H1 (cell line): ENCODE measurements at regions not wholly inside any gene's neighbourhood (a gene's known extent, or its start where the extent isn't known, plus 50 kb on each side); places are given as distances from the start of the nearest gene placed in this dataset.

Source experiments
- CTCF ChIA-PET: fragments of 300-600 bp; sonication (Branson Sonifier 250); formaldehyde crosslinking; loops from one replicate; lab custom pipeline; 2021; ENCODE audit not compliant: partially characterized antibody; lab: Charles Lee
- POLR2A ChIA-PET: fragments of 300-600 bp; sonication (Branson Sonifier 250); formaldehyde crosslinking; loops from one replicate; lab custom pipeline; 2021; ENCODE audit warnings: inconsistent platforms; ENCODE audit not compliant: partially characterized antibody; lab: Charles Lee
- DNase-seq, 2 experiments: peaks; one replicate each; pipeline versions ENCODE4 v3.0.0 to v3.0.0-alpha.2; 2010 to 2022; ENCODE audit warnings: low spot score in 2 of 2, low read depth in 1 of 2, mixed read lengths in 1 of 2
- FAIRE-seq: peaks from 2 replicates; lab custom pipeline; 2011; peaks lifted over from hg19 to GRCh38; lab: Jason Lieb, UNC
- H2AFZ ChIP-seq: 2 replicates; pipeline ENCODE4 v1.8.1; 2012; ENCODE audit warnings: low read length, inconsistent platforms
- H2AK5ac ChIP-seq: 2 replicates; pipeline ENCODE4 v1.6.1; 2013; ENCODE audit warnings: low read depth, low read length
- H2BK120ac ChIP-seq: replicated peaks from 2 replicates; pipeline ENCODE3; 2013; ENCODE audit warnings: low read depth, low read length, inconsistent platforms
- H2BK12ac ChIP-seq: 2 replicates; pipeline ENCODE4 v1.6.1; 2013; ENCODE audit warnings: low read depth, low read length
- H2BK15ac ChIP-seq: 2 replicates; pipeline ENCODE4 v1.6.1; 2013; ENCODE audit warnings: low read length
- H2BK20ac ChIP-seq: 2 replicates; pipeline ENCODE4 v1.6.1; 2013; ENCODE audit warnings: low read length
- H2BK5ac ChIP-seq: 2 replicates; pipeline ENCODE4 v1.6.1; 2013; ENCODE audit warnings: low read depth, low read length
- H3K14ac ChIP-seq: 2 replicates; pipeline ENCODE4 v1.6.1; 2013; ENCODE audit warnings: inconsistent platforms; ENCODE audit not compliant: insufficient read length
- H3K18ac ChIP-seq: 2 replicates; pipeline ENCODE4 v1.6.1; 2013; ENCODE audit warnings: low read length; ENCODE audit errors: extremely low read depth
- H3K23ac ChIP-seq: 2 replicates; pipeline ENCODE4 v1.6.1; 2013; ENCODE audit warnings: inconsistent platforms; ENCODE audit not compliant: insufficient read length
- H3K23me2 ChIP-seq: 2 replicates; pipeline ENCODE4 v1.6.1; 2013; ENCODE audit warnings: low read depth, low read length
- H3K27ac ChIP-seq: 2 replicates; pipeline ENCODE4 v1.6.1; 2011; ENCODE audit warnings: low read depth, low read length, inconsistent platforms
- H3K27me3 ChIP-seq, 4 experiments: replicated peaks in 1 of 4; 1 replicate in 1 of 4; 2 replicates in 3 of 4; pipeline versions ENCODE4 v1.6.1 to v1.8.1; 2011 to 2013; ENCODE audit warnings: low read length in 3 of 4, mild to moderate bottlenecking in 3 of 4, inconsistent platforms in 2 of 4, mixed read lengths in 2 of 4, moderate library complexity in 1 of 4; ENCODE audit not compliant: control insufficient read depth in 3 of 4, insufficient read depth in 3 of 4; ENCODE audit errors: extremely low read depth in 1 of 4
- H3K36me3 ChIP-seq, 4 experiments: 2 replicates each; pipeline versions ENCODE4 v1.6.1 to v1.8.1; 2011 to 2013; ENCODE audit warnings: mild to moderate bottlenecking in 4 of 4, low read length in 3 of 4, moderate library complexity in 2 of 4, control low read depth in 1 of 4, inconsistent platforms in 1 of 4; ENCODE audit not compliant: insufficient read depth in 4 of 4, control insufficient read depth in 2 of 4
- H3K4ac ChIP-seq: replicated peaks from 2 replicates; pipeline ENCODE3; 2013; ENCODE audit warnings: low read length, low read depth, mixed read lengths, inconsistent platforms; ENCODE audit not compliant: insufficient read length
- H3K4me1 ChIP-seq, 4 experiments: replicated peaks in 1 of 4; 1 replicate in 1 of 4; 2 replicates in 3 of 4; pipeline versions ENCODE4 v1.6.1 to v1.8.1; 2011 to 2013; ENCODE audit warnings: low read length in 3 of 4, inconsistent platforms in 2 of 4, mixed read lengths in 1 of 4; ENCODE audit not compliant: insufficient read depth in 4 of 4, control insufficient read depth in 3 of 4
- H3K4me2 ChIP-seq, 2 experiments: 2 replicates each; pipeline versions ENCODE4 v1.6.1 to v1.8.1; 2011 to 2013; ENCODE audit warnings: low read depth in 2 of 2, low read length in 2 of 2, control low read depth in 1 of 2, inconsistent platforms in 1 of 2, mild to moderate bottlenecking in 1 of 2; ENCODE audit not compliant: insufficient read depth in 1 of 2
- H3K4me3 ChIP-seq, 4 experiments: fragments of 200-600, 300-600 bp in 1 of 4; sonication (generic), shearing (Covaris generic), sonication (Bioruptor Twin) in 1 of 4; 2 replicates each; pipeline versions ENCODE4 v1.5.1 to v1.8.1; 2011 to 2016; ENCODE audit warnings: low read length in 4 of 4, low read depth in 3 of 4, control low read depth in 2 of 4, inconsistent platforms in 2 of 4, mild to moderate bottlenecking in 2 of 4, mixed read lengths in 1 of 4, moderate library complexity in 1 of 4; ENCODE audit not compliant: insufficient read depth in 2 of 4; ENCODE audit errors: extremely low read depth in 1 of 4
- H3K56ac ChIP-seq: replicated peaks from 2 replicates; pipeline ENCODE3; 2013; ENCODE audit warnings: low read depth, mild to moderate bottlenecking, mixed read lengths, low read length, inconsistent platforms; ENCODE audit not compliant: insufficient read length
- H3K79me1 ChIP-seq: 2 replicates; pipeline ENCODE4 v1.6.1; 2013; ENCODE audit warnings: low read depth, low read length, control low read depth
- H3K79me2 ChIP-seq, 2 experiments: 2 replicates each; pipeline versions ENCODE4 v1.6.1 to v1.8.1; 2012 to 2013; ENCODE audit warnings: low read length in 2 of 2, mild to moderate bottlenecking in 2 of 2, inconsistent platforms in 1 of 2; ENCODE audit not compliant: insufficient read depth in 2 of 2, control insufficient read depth in 1 of 2
- H3K9ac ChIP-seq, 4 experiments: replicated peaks in 1 of 4; 1 replicate in 1 of 4; 2 replicates in 3 of 4; pipeline versions ENCODE4 v1.6.1 to v1.8.1; 2011 to 2013; ENCODE audit warnings: low read depth in 3 of 4, low read length in 3 of 4, control low read depth in 2 of 4, mild to moderate bottlenecking in 2 of 4, moderate library complexity in 2 of 4, inconsistent platforms in 1 of 4; ENCODE audit errors: extremely low read depth in 1 of 4
- H3K9me3 ChIP-seq, 2 experiments: 2 replicates each; pipeline versions ENCODE4 v1.6.1 to v1.8.1; 2012 to 2013; ENCODE audit warnings: mild to moderate bottlenecking in 2 of 2, moderate library complexity in 2 of 2, control low read depth in 1 of 2, inconsistent platforms in 1 of 2, low read depth in 1 of 2, low read length in 1 of 2, mixed read lengths in 1 of 2; ENCODE audit not compliant: insufficient read depth in 2 of 2
- H4K20me1 ChIP-seq, 2 experiments: replicated peaks in 1 of 2; 2 replicates each; pipeline versions ENCODE3 to v1.8.1; 2011 to 2013; ENCODE audit warnings: inconsistent platforms in 2 of 2, low read length in 2 of 2, mild to moderate bottlenecking in 1 of 2; ENCODE audit not compliant: insufficient read depth in 2 of 2, control insufficient read depth in 1 of 2
- H4K5ac ChIP-seq: 2 replicates; pipeline ENCODE4 v1.6.1; 2013; ENCODE audit warnings: low read length, low read depth, mixed read lengths, inconsistent platforms; ENCODE audit not compliant: insufficient read length
- H4K8ac ChIP-seq: 2 replicates; pipeline ENCODE4 v1.8.0; 2013; ENCODE audit warnings: mild to moderate bottlenecking, moderate library complexity, low read length, inconsistent platforms; ENCODE audit not compliant: insufficient read depth; ENCODE audit errors: extremely low read depth
- H4K91ac ChIP-seq: replicated peaks from 2 replicates; pipeline ENCODE3; 2013; ENCODE audit warnings: low read length, mixed read lengths, inconsistent platforms; ENCODE audit not compliant: insufficient read length
- CHD1 ChIP-seq: IDR thresholded peaks from 2 replicates; pipeline ENCODE4 v1.6.1; 2012; ENCODE audit warnings: low read depth, low read length, improper control_type of control experiment
- EZH2 ChIP-seq: fragments of 200-600 bp; sonication (generic); IDR thresholded peaks from 2 replicates; pipeline ENCODE4 v1.7.1; 2012; ENCODE audit warnings: low read depth, mild to moderate bottlenecking, moderate library complexity, low read length, inconsistent platforms; ENCODE audit not compliant: severe bottlenecking
- HDAC2 ChIP-seq, 2 experiments: fragments of 300-600 bp in 1 of 2; sonication (generic) in 1 of 2; IDR thresholded peaks; 2 replicates each; pipeline ENCODE4 v1.6.1; 2011 to 2012; ENCODE audit warnings: low read depth in 2 of 2, low read length in 2 of 2, mild to moderate bottlenecking in 2 of 2, moderate library complexity in 2 of 2, borderline replicate concordance in 1 of 2, inconsistent platforms in 1 of 2
- KDM1A ChIP-seq: fragments of 200-600, 300-600 bp; sonication (generic); IDR thresholded peaks from 2 replicates; pipeline ENCODE4 v1.7.1; 2016; ENCODE audit warnings: mild to moderate bottlenecking, low read length, borderline replicate concordance
- RAD21 ChIP-seq, 2 experiments: IDR thresholded peaks in 1 of 2; conservative IDR thresholded peaks in 1 of 2; 2 replicates each; pipeline ENCODE4 v1.6.1; 2011; ENCODE audit warnings: low read depth in 2 of 2, low read length in 2 of 2, improper control_type of control experiment in 1 of 2, inconsistent platforms in 1 of 2, mild to moderate bottlenecking in 1 of 2, moderate library complexity in 1 of 2
- WGBS, 2 experiments: shearing (Covaris generic) in 1 of 2; methylation state at CpG; one replicate each; pipeline versions ENCODE4 v1.1.6 to v1.1.7; 2013 to 2015; ENCODE audit warnings: low lambda C conversion rate in 2 of 2, mixed read lengths in 2 of 2, inconsistent platforms in 1 of 2, low coverage in 1 of 2, missing lambda C conversion rate in 1 of 2; ENCODE audit not compliant: insufficient replicate concordance in 2 of 2, insufficient coverage in 1 of 2, insufficient read length in 1 of 2; ENCODE audit errors: extremely low coverage in 1 of 2, missing lambda C conversion rate in 1 of 2; 5-methylcytosine and 5-hydroxymethylcytosine counted together
- TF ChIP-seq, protein P1 (sequence below): IDR thresholded peaks from 2 replicates; pipeline ENCODE4 v1.6.1; 2011; ENCODE audit warnings: low read length, improper control_type of control experiment

DNA sequence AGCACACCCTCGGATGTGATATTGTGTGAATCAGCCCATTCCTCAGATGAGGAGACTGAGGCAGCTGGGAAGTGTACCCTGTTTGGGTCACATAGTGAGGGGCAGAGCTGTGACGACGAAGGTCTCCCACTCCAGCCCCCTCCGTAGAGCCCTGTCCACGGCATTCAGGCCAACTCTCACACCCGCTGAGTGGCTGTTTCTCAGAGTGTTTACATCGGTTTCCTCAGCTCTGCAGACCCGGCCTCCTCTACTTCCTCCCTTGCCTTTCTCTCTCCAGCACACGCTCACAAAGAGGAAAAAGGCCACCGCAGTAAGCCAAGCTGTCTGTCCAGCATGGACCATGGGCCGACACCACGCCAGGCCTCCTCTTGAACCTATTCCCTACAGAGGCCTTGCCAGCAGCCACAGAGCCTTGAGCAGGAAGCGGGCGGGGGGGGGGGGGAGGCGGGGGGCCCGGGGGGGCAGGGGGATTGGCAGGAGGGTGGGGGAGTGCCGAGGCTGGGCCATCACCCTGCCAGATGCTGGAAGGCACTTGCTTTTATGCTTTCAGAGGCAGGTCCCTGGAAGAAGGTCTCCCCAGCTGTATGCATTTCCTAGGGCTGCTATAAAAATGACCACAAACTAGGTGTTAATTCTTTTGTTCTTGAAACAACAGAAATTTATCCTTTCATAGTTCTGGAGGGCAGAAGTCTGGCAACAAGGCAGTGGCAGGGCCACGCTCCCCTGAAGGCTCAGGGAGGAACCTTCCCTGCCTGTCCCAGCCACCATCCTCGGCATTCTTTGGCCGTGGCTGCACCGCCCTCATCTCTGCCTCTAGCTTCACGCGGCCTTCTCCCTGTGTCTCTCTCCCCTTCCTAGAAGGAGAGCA lies 178.4 kb downstream of the PSMG1 start:
- peak overlapping the region; percentile 2 for H2BK120ac ChIP-seq
- H3K23ac ChIP-seq, result no peak overlapping the region
- H3K79me2 ChIP-seq, result no peaks in the 10 kb centered on the region
- H2BK20ac ChIP-seq, result no peak overlapping the region
- no peak overlapping the region; a peak in 1 of 7 replicates for H3K9ac ChIP-seq
- 92% methylated on average over 13 of the region's 23 CpGs; no CpG with 5 or more reads in 1 of the 2 experiments for WGBS, 2 experiments
- H3K27me3 ChIP-seq, result no peaks in the 10 kb centered on the region; a peak in 1 of 7 replicates
- CTCF ChIA-PET, result interaction anchor here (0.6 to 1.4 kb wide), 4 partner anchors 11 to 20 kb away, joined by 3 to 4 read pairs (median 4); no protein-coding TSS in a partner anchor
- no peak overlapping the region for H4K5ac ChIP-seq
- H3K79me1 ChIP-seq, result no peaks in the 10 kb centered on the region
- no peak overlapping the region for H3K4me3 ChIP-seq
- H2BK12ac ChIP-seq, result no peak overlapping the region
- H3K14ac ChIP-seq, result no peak overlapping the region
- H4K91ac ChIP-seq, result no peak overlapping the region
- POLR2A ChIA-PET, result interaction anchor here (0.6 to 0.9 kb wide), 2 partner anchors 15 to 39 kb away, joined by 3 to 4 read pairs; no protein-coding TSS in a partner anchor
- peak overlapping the region; percentile 4; the same call in 1 of the 2 replicates for H2AFZ ChIP-seq
- H2BK5ac ChIP-seq, result no peak overlapping the region
- no peak overlapping the region for H3K4me2 ChIP-seq
- no peak for DNase-seq
- no peak overlapping the region for H2AK5ac ChIP-seq
- H4K8ac ChIP-seq, result no peak overlapping the region
- H3K4ac ChIP-seq, result no peak overlapping the region
- H3K36me3 ChIP-seq, result no peaks in the 10 kb centered on the region
- H4K20me1 ChIP-seq, result no peaks in the 10 kb centered on the region
- peak overlapping the region; percentile 4; the same call in 1 of the 2 replicates for H3K18ac ChIP-seq
- no peaks in the 10 kb centered on the region for H3K9me3 ChIP-seq
- H3K23me2 ChIP-seq, result no peaks in the 10 kb centered on the region
- H3K4me1 ChIP-seq, result peaks cover 0 to 8% (median 4%) of the 10 kb centered on the region in 4 experiments; a peak in 5 of 7 replicates
- H2BK15ac ChIP-seq, result peak overlapping the region; percentile 81; the same call in 1 of the 2 replicates
- no peak for FAIRE-seq
- H3K56ac ChIP-seq, result no peak overlapping the region
- peak in 1 of 2 experiments; percentile 51; a peak in 1 of 4 replicates for TF ChIP-seq HDAC2 (IDR thresholded peaks at IDR 0.05; ENCODE audit: borderline replicate concordance in 1 of 2, low read depth in 2 of 2, low read length in 2 of 2)
- TF ChIP-seq EZH2, result no peak
- TF ChIP-seq, protein P1, sequence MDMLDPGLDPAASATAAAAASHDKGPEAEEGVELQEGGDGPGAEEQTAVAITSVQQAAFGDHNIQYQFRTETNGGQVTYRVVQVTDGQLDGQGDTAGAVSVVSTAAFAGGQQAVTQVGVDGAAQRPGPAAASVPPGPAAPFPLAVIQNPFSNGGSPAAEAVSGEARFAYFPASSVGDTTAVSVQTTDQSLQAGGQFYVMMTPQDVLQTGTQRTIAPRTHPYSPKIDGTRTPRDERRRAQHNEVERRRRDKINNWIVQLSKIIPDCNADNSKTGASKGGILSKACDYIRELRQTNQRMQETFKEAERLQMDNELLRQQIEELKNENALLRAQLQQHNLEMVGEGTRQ, result no peak
- TF ChIP-seq RAD21 (IDR thresholded peaks at IDR 0.05 in 1 of 2, conservative IDR thresholded peaks at IDR 0.05 in 1 of 2; ENCODE audit: low read depth in 2 of 2, low read length in 2 of 2), result no peak
- TF ChIP-seq KDM1A, result peak; percentile 95
- TF ChIP-seq CHD1, result no peak
- TF ChIP-seq, all 59 proteins: peak for 2
- no peak overlapping the region for H3K27ac ChIP-seq
